IMR-90 (cell line): ENCODE measurements at regions not wholly inside any gene's neighbourhood (a gene's known extent, or its start where the extent isn't known, plus 50 kb on each side); places are given as distances from the start of the nearest gene placed in this dataset.

Source experiments
- ATAC-seq: fragments of 200-7000 bp; cut with Tn5 transposase; 2 replicates; pipeline ENCODE4 v1.9.1; 2020; ENCODE audit warnings: low read depth, mild to moderate bottlenecking, moderate library complexity
- BruUV-seq: library from RNA; stranded (reverse); fragments of 400-500 nt; replicated peaks from 2 replicates; lab custom pipeline; 2021; lab: Mats Ljungman, UMichigan
- CTCF ChIA-PET: fragments of 300-600 bp; formaldehyde crosslinking; extraction: SDS; loops from one replicate; lab custom pipeline; 2021; ENCODE audit warnings: antibody characterized with exemption; lab: Yijun Ruan, JAX
- POLR2A ChIA-PET: fragments of 300-600 bp; sonication (Branson Sonifier 250); formaldehyde crosslinking; loops from one replicate; lab custom pipeline; 2022; ENCODE audit warnings: antibody characterized with exemption; ENCODE audit not compliant: unreplicated experiment; lab: Charles Lee
- DNase-seq: peaks from one replicate; pipeline ENCODE4 v3.0.0; 2013
- H2AFZ ChIP-seq: replicated peaks from 2 replicates; pipeline ENCODE3; 2013; ENCODE audit warnings: low read length, mild to moderate bottlenecking; ENCODE audit not compliant: poor library complexity
- H2AK5ac ChIP-seq: 2 replicates; pipeline ENCODE4 v1.6.1; 2013; ENCODE audit warnings: low read depth, low read length, inconsistent platforms
- H2AK9ac ChIP-seq: replicated peaks from 2 replicates; pipeline ENCODE3; 2013; ENCODE audit warnings: mild to moderate bottlenecking, low read depth, low read length, moderate library complexity; ENCODE audit not compliant: poor library complexity
- H2BK120ac ChIP-seq: 2 replicates; pipeline ENCODE4 v1.6.1; 2013; ENCODE audit warnings: low read depth, low read length, inconsistent platforms
- H2BK15ac ChIP-seq: 3 replicates; pipeline ENCODE4 v1.6.1; 2013; ENCODE audit warnings: low read depth, low read length, inconsistent platforms
- H2BK20ac ChIP-seq: 2 replicates; pipeline ENCODE4 v1.6.1; 2013; ENCODE audit warnings: low read depth, mild to moderate bottlenecking, inconsistent platforms, low read length, moderate library complexity
- H2BK5ac ChIP-seq: 2 replicates; pipeline ENCODE4 v1.6.1; 2013; ENCODE audit warnings: mild to moderate bottlenecking, low read depth, low read length, inconsistent platforms; ENCODE audit not compliant: poor library complexity, severe bottlenecking
- H3K14ac ChIP-seq: replicated peaks from 2 replicates; pipeline ENCODE4 v1.6.1; 2013; ENCODE audit warnings: low read depth, low read length, inconsistent platforms
- H3K18ac ChIP-seq: 2 replicates; pipeline ENCODE4 v1.6.1; 2013; ENCODE audit warnings: low read depth, low read length, control low read depth
- H3K23ac ChIP-seq: 2 replicates; pipeline ENCODE4 v1.6.1; 2013; ENCODE audit warnings: low read depth, low read length, inconsistent platforms
- H3K27ac ChIP-seq: 2 replicates; pipeline ENCODE4 v1.5.1; 2013; ENCODE audit warnings: mild to moderate bottlenecking, control low read depth, low read length; ENCODE audit not compliant: insufficient read depth
- H3K27me3 ChIP-seq: 2 replicates; pipeline ENCODE4 v1.6.1; 2013; ENCODE audit warnings: low read length; ENCODE audit not compliant: control insufficient read depth, insufficient read depth
- H3K36me3 ChIP-seq: 2 replicates; pipeline ENCODE4 v1.6.1; 2013; ENCODE audit warnings: low read length, mixed read lengths; ENCODE audit not compliant: control insufficient read depth, insufficient read depth
- H3K4ac ChIP-seq: 2 replicates; pipeline ENCODE4 v1.6.1; 2013; ENCODE audit warnings: low read depth, low read length, inconsistent platforms
- H3K4me1 ChIP-seq: 2 replicates; pipeline ENCODE4 v1.6.1; 2013; ENCODE audit warnings: low read length, mixed read lengths; ENCODE audit not compliant: control insufficient read depth, insufficient read depth
- H3K4me2 ChIP-seq: 2 replicates; pipeline ENCODE4 v1.6.1; 2013; ENCODE audit warnings: low read depth, mild to moderate bottlenecking, control low read depth, low read length, moderate library complexity
- H3K4me3 ChIP-seq: 2 replicates; pipeline ENCODE4 v1.5.1; 2013; ENCODE audit warnings: low read depth, mild to moderate bottlenecking, control low read depth, low read length, moderate library complexity; ENCODE audit not compliant: insufficient read depth
- H3K56ac ChIP-seq: 2 replicates; pipeline ENCODE4 v1.6.1; 2013; ENCODE audit warnings: low read length, inconsistent platforms; ENCODE audit not compliant: insufficient read depth; ENCODE audit errors: extremely low read depth
- H3K79me1 ChIP-seq, 2 experiments: 2 replicates each; pipeline ENCODE4 v1.6.1; 2013; ENCODE audit warnings: low read length in 2 of 2, inconsistent platforms in 1 of 2, low read depth in 1 of 2
- H3K9ac ChIP-seq: 2 replicates; pipeline ENCODE4 v1.6.1; 2013; ENCODE audit warnings: low read depth, low read length, control low read depth
- H3K9me1 ChIP-seq: 2 replicates; pipeline ENCODE4 v1.6.1; 2013; ENCODE audit warnings: low read length, inconsistent platforms; ENCODE audit not compliant: insufficient read depth
- H3K9me3 ChIP-seq: 2 replicates; pipeline ENCODE4 v1.6.1; 2013; ENCODE audit warnings: low read length; ENCODE audit not compliant: control insufficient read depth, insufficient read depth
- H4K20me1 ChIP-seq: 2 replicates; pipeline ENCODE4 v1.6.1; 2013; ENCODE audit warnings: low read length, inconsistent platforms; ENCODE audit not compliant: insufficient read depth
- H4K5ac ChIP-seq: 2 replicates; pipeline ENCODE4 v1.6.1; 2013; ENCODE audit warnings: mild to moderate bottlenecking, low read depth, low read length, control low read depth
- H4K8ac ChIP-seq, 2 experiments: 2 replicates each; pipeline ENCODE4 v1.6.1; 2013; ENCODE audit warnings: low read depth in 2 of 2, low read length in 2 of 2, control low read depth in 1 of 2, inconsistent platforms in 1 of 2
- H4K91ac ChIP-seq: 2 replicates; pipeline ENCODE4 v1.6.1; 2013; ENCODE audit warnings: low read depth, low read length, inconsistent platforms; ENCODE audit not compliant: insufficient read depth
- BHLHE40 ChIP-seq: fragments of 150-350 bp; IDR thresholded peaks from 2 replicates; pipeline ENCODE4 v1.6.1; 2016; ENCODE audit warnings: mild to moderate bottlenecking, low read depth, low read length
- CEBPB ChIP-seq: IDR thresholded peaks from 2 replicates; pipeline ENCODE4 v1.6.1; 2012; ENCODE audit warnings: low read depth, low read length, improper control_type of control experiment
- CHD1 ChIP-seq: IDR thresholded peaks from 2 replicates; pipeline ENCODE4 v1.6.1; 2012; ENCODE audit warnings: low read depth, low read length, improper control_type of control experiment
- CTCF ChIP-seq: conservative IDR thresholded peaks from 2 replicates; pipeline ENCODE4 v1.5.1; 2012; ENCODE audit warnings: mild to moderate bottlenecking, low read depth, low read length, improper control_type of control experiment
- ELK1 ChIP-seq: fragments of 150-350 bp; IDR thresholded peaks from 2 replicates; pipeline ENCODE4 v1.6.1; 2016; ENCODE audit warnings: low read depth, mild to moderate bottlenecking, low read length, moderate library complexity, borderline replicate concordance
- FOS ChIP-seq: fragments of 150-350 bp; IDR thresholded peaks from 2 replicates; pipeline ENCODE4 v1.6.1; 2016; ENCODE audit warnings: low read depth, low read length
- MAFK ChIP-seq: IDR thresholded peaks from 2 replicates; pipeline ENCODE4 v1.6.1; 2012; ENCODE audit warnings: low read depth, low read length, improper control_type of control experiment
- MAZ ChIP-seq: IDR thresholded peaks from 2 replicates; pipeline ENCODE4 v1.6.1; 2012; ENCODE audit warnings: low read depth, mild to moderate bottlenecking, low read length, improper control_type of control experiment, moderate library complexity, borderline replicate concordance
- MXI1 ChIP-seq: IDR thresholded peaks from 2 replicates; pipeline ENCODE4 v1.6.1; 2012; ENCODE audit warnings: low read depth, mild to moderate bottlenecking, low read length, moderate library complexity, borderline replicate concordance
- NFE2L2 ChIP-seq: fragments of 150-350 bp; IDR thresholded peaks from 2 replicates; pipeline ENCODE4 v1.6.1; 2016; ENCODE audit warnings: low read depth, mild to moderate bottlenecking, low read length
- POLR2A ChIP-seq: IDR thresholded peaks from 2 replicates; pipeline ENCODE4 v1.6.1; 2012; ENCODE audit warnings: mild to moderate bottlenecking, low read depth, low read length
- RAD21 ChIP-seq: IDR thresholded peaks from 2 replicates; pipeline ENCODE4 v1.6.1; 2012; ENCODE audit warnings: low read length, improper control_type of control experiment
- RCOR1 ChIP-seq: IDR thresholded peaks from 2 replicates; pipeline ENCODE4 v1.6.1; 2012; ENCODE audit warnings: mild to moderate bottlenecking, low read length, improper control_type of control experiment; ENCODE audit not compliant: insufficient replicate concordance
- RFX5 ChIP-seq: IDR thresholded peaks from 2 replicates; pipeline ENCODE4 v1.8.0; 2012; ENCODE audit warnings: low read depth, mild to moderate bottlenecking, low read length, moderate library complexity
- SMC3 ChIP-seq: fragments of 150-350 bp; IDR thresholded peaks from 2 replicates; pipeline ENCODE4 v1.6.1; 2016; ENCODE audit warnings: low read depth, mild to moderate bottlenecking, antibody characterized with exemption, low read length, moderate library complexity
- WGBS, 2 experiments: methylation state at CpG; one replicate each; pipeline versions ENCODE4 v1.1.5 to v1.1.7; 2013; ENCODE audit warnings: missing lambda C conversion rate in 2 of 2; ENCODE audit not compliant: insufficient read length in 1 of 2; ENCODE audit errors: extremely low coverage in 2 of 2; 5-methylcytosine and 5-hydroxymethylcytosine counted together
- dilution Hi-C: fragments of 300-500 bp; cut with HindIII; formaldehyde crosslinking; loops from one replicate; pipeline ENCODE4 v1.14.3; 2018; ENCODE audit warnings: low sequenced_read_pairs; ENCODE audit not compliant: unreplicated experiment
- in situ Hi-C: fragments of 300-500 bp; cut with MboI; formaldehyde crosslinking; loops from 3 replicates; pipeline ENCODE4 v1.14.3; 2019; ENCODE audit warnings: low sequenced_read_pairs, inconsistent platforms, mixed read lengths
- intact Hi-C: fragments of 100-400 bp; cut with micrococcal nuclease; formaldehyde crosslinking; loops from 2 replicates; pipeline ENCODE4 v1.10.0; 2022
- TF ChIP-seq, protein P1 (sequence below): fragments of 150-350 bp; IDR thresholded peaks from 2 replicates; pipeline ENCODE4 v1.6.1; 2017; ENCODE audit warnings: mild to moderate bottlenecking, antibody characterized with exemption, low read length, low read depth

DNA sequence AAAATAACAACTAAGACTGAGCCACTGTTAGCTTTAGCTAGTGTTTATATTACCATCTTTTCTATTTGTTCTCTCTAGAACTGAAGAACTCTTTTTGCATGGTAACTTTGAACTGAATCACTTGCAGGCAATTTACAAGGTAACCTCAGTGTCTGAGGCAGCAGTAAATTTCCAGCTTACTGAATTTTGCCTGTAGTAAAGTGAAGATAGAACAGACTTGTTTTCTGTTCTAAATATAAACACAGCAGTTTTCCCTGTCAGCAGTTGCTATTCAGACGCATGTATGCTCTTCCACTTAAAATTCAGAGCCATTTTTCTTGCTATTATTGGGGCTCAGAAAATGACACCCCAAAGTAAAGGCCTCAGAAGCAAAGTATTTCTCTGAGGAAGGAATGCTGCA lies 974.0 kb upstream of the GJE1 start:
- intact Hi-C loops: no loop called here
- in situ Hi-C loops: no loop called here
- no peak for ATAC-seq

More for the DNA sequence above, 974.0 kb upstream of the GJE1 start:
- H4K8ac ChIP-seq: no peak overlapping the region
- no peaks in the 10 kb centered on the region for H3K79me1 ChIP-seq
- DNase-seq: no peak
- no TSS peak for BruUV-seq
- dilution Hi-C loops: no loop called here
- no peaks in the 10 kb centered on the region for H3K36me3 ChIP-seq
- CTCF ChIA-PET: interaction anchor here (0.7 kb wide), 1 partner anchor 74 kb away, joined by 3 read pairs; no protein-coding TSS in a partner anchor
- H3K4me1 ChIP-seq: no peaks in the 10 kb centered on the region
- no peak overlapping the region for H3K4me2 ChIP-seq
- no peak overlapping the region for H3K14ac ChIP-seq
- no peaks in the 10 kb centered on the region for H3K27me3 ChIP-seq
- no peak overlapping the region for H4K5ac ChIP-seq
- no peak overlapping the region for H4K91ac ChIP-seq
- H3K27ac ChIP-seq: no peak overlapping the region
- H2AK5ac ChIP-seq: no peak overlapping the region
- H3K9ac ChIP-seq: no peak overlapping the region
- POLR2A ChIA-PET: no interaction called here
- no peak overlapping the region for H2BK120ac ChIP-seq
- no peak overlapping the region for H2BK15ac ChIP-seq
- no peak overlapping the region for H3K23ac ChIP-seq
- H2AFZ ChIP-seq: no peak overlapping the region
- no peaks in the 10 kb centered on the region for H3K9me1 ChIP-seq
- H4K20me1 ChIP-seq: no peaks in the 10 kb centered on the region
- no peak overlapping the region for H3K56ac ChIP-seq
- no peak for TF ChIP-seq FOS
- TF ChIP-seq CTCF: no peak
- TF ChIP-seq SMC3: no peak
- no peak for TF ChIP-seq POLR2A
- TF ChIP-seq RFX5: no peak
- no peak for TF ChIP-seq CEBPB
- no peak for TF ChIP-seq MAFK
- TF ChIP-seq MAZ: no peak
- no peak for TF ChIP-seq RCOR1
- TF ChIP-seq ELK1: no peak
- no peak for TF ChIP-seq BHLHE40
- TF ChIP-seq RAD21: no peak
- TF ChIP-seq MXI1: no peak
- no peak for TF ChIP-seq CHD1
- TF ChIP-seq NFE2L2: no peak
- TF ChIP-seq, protein P1, sequence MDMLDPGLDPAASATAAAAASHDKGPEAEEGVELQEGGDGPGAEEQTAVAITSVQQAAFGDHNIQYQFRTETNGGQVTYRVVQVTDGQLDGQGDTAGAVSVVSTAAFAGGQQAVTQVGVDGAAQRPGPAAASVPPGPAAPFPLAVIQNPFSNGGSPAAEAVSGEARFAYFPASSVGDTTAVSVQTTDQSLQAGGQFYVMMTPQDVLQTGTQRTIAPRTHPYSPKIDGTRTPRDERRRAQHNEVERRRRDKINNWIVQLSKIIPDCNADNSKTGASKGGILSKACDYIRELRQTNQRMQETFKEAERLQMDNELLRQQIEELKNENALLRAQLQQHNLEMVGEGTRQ: no peak
- H2BK5ac ChIP-seq: no peak overlapping the region
- no CpG with 5 or more reads among the region's 1 CpG for WGBS, 2 experiments
- H2AK9ac ChIP-seq: no peak overlapping the region
- H3K18ac ChIP-seq: peak overlapping the region; percentile 43; the same call in 1 of the 2 replicates
- H3K9me3 ChIP-seq: 0 out of 2 replicates have a peak, but pooled peaks cover 1% of the 10 kb centered on the region
- H3K4me3 ChIP-seq: no peak overlapping the region
- H2BK20ac ChIP-seq: no peak overlapping the region
- no peak overlapping the region for H3K4ac ChIP-seq
